ENCODE measurements at regions not wholly inside any gene's neighbourhood (a gene's known extent, or its start where the extent isn't known, plus 50 kb on each side); places are given as distances from the start of the nearest gene placed in this dataset.

- no peak for TF ChIP-seq CTCF (conservative IDR thresholded peaks at IDR 0.05; ENCODE audit: low read length)
- CTCF ChIA-PET (ENCODE audit: unreplicated experiment) = no interaction called here
- no peaks in the 10 kb centered on the region for H4K20me1 ChIP-seq (ENCODE audit: insufficient read depth, low read length)
- no peak for DNase-seq (ENCODE audit: low spot score)
- H3K9me2 ChIP-seq (ENCODE audit: insufficient read depth, low read length) = no peaks in the 10 kb centered on the region
- H2AFZ ChIP-seq (ENCODE audit: low read length) = no peak overlapping the region
- H3K4me2 ChIP-seq (ENCODE audit: low read length) = no peak overlapping the region
- H3K36me3 ChIP-seq (ENCODE audit: insufficient read depth, low read length) = no peaks in the 10 kb centered on the region
- H3K9me3 ChIP-seq (ENCODE audit: low read length) = no peaks in the 10 kb centered on the region
- no peaks in the 10 kb centered on the region for H3K79me2 ChIP-seq (ENCODE audit: insufficient read depth, low read depth, low read length)
- POLR2A ChIA-PET = interaction anchor here (0.6 to 0.8 kb wide), 2 partner anchors 27 to 748 kb away, joined by 3 to 4 read pairs; no protein-coding TSS in a partner anchor
- BruUV-seq (replicated peaks) = no TSS peak
- H3K27ac ChIP-seq (ENCODE audit: low read depth, low read length, poor library complexity, severe bottlenecking) = no peak overlapping the region
- intact Hi-C loops (cut with micrococcal nuclease; ENCODE audit: unreplicated experiment) = no loop called here
- no peaks in the 10 kb centered on the region for H3K4me1 ChIP-seq (ENCODE audit: insufficient read depth, low read length, poor library complexity, severe bottlenecking)
- H3K4me3 ChIP-seq (ENCODE audit: low read depth, low read length, poor library complexity, severe bottlenecking) = no peak overlapping the region
These were observed 557.6 kb downstream of the SPRY1 start for GRCh38 chr4:123954220-123954619.

- H3K4me2 ChIP-seq (ENCODE audit: low read length) = no peak overlapping the region
- H3K4me3 ChIP-seq (ENCODE audit: low read depth, low read length, poor library complexity, severe bottlenecking) = no peak overlapping the region
- no peak for DNase-seq (ENCODE audit: low spot score)
- H3K9me2 ChIP-seq (ENCODE audit: insufficient read depth, low read length) = no peaks in the 10 kb centered on the region
- POLR2A ChIA-PET = no interaction called here
- H3K36me3 ChIP-seq (ENCODE audit: insufficient read depth, low read length) = no peaks in the 10 kb centered on the region
- no peak overlapping the region for H2AFZ ChIP-seq (ENCODE audit: low read length)
- no peak for TF ChIP-seq CTCF (conservative IDR thresholded peaks at IDR 0.05; ENCODE audit: low read length)
- TF ChIP-seq EZH2phosphoT487 (IDR thresholded peaks at IDR 0.05; ENCODE audit: borderline replicate concordance, low read depth, low read length) = no peak
- no peaks in the 10 kb centered on the region for H3K4me1 ChIP-seq (ENCODE audit: insufficient read depth, low read length, poor library complexity, severe bottlenecking)
- H3K79me2 ChIP-seq (ENCODE audit: insufficient read depth, low read depth, low read length) = no peaks in the 10 kb centered on the region
- no peak overlapping the region for H3K27ac ChIP-seq (ENCODE audit: low read depth, low read length, poor library complexity, severe bottlenecking)
- BruUV-seq (replicated peaks) = no TSS peak
- no peaks in the 10 kb centered on the region for H4K20me1 ChIP-seq (ENCODE audit: insufficient read depth, low read length)
- no peaks in the 10 kb centered on the region for H3K9me3 ChIP-seq (ENCODE audit: low read length)
- intact Hi-C loops (cut with micrococcal nuclease; ENCODE audit: unreplicated experiment) = no loop called here
- CTCF ChIA-PET (ENCODE audit: unreplicated experiment) = no interaction called here
These were observed 558.7 kb downstream of the SPRY1 start for GRCh38 chr4:123955167-123955800.

GRCh38 chr4:123956204-123956603 is 559.6 kb downstream of the SPRY1 start:
- Histone ChIP-seq H3K4me1 (ENCODE audit: insufficient read depth, low read length, poor library complexity, severe bottlenecking) (no peaks in the 10 kb centered on the region), H3K9me3 (ENCODE audit: low read length) (no peaks in the 10 kb centered on the region), H3K27ac (ENCODE audit: low read depth, low read length, poor library complexity, severe bottlenecking) (no peak overlapping the region), H3K36me3 (ENCODE audit: insufficient read depth, low read length) (no peaks in the 10 kb centered on the region), H3K4me2 (ENCODE audit: low read length) (no peak overlapping the region), H4K20me1 (ENCODE audit: insufficient read depth, low read length) (no peaks in the 10 kb centered on the region), H3K9me2 (ENCODE audit: insufficient read depth, low read length) (no peaks in the 10 kb centered on the region), H3K4me3 (ENCODE audit: low read depth, low read length, poor library complexity, severe bottlenecking) (no peak overlapping the region), H3K79me2 (ENCODE audit: insufficient read depth, low read depth, low read length) (no peaks in the 10 kb centered on the region), H2AFZ (ENCODE audit: low read length) (no peak overlapping the region)
- POLR2A ChIA-PET = no interaction called here
- intact Hi-C loops (cut with micrococcal nuclease; ENCODE audit: unreplicated experiment) = no loop called here
- DNase-seq (ENCODE audit: low spot score) = no peak
- BruUV-seq (replicated peaks) = no TSS peak
- TF ChIP-seq EZH2phosphoT487 (IDR thresholded peaks at IDR 0.05; ENCODE audit: borderline replicate concordance, low read depth, low read length) = no peak
- TF ChIP-seq CTCF (conservative IDR thresholded peaks at IDR 0.05; ENCODE audit: low read length) = no peak
- CTCF ChIA-PET (ENCODE audit: unreplicated experiment) = no interaction called here

All from OCI-LY7 (cell line).